ENCODE measurements at regions not wholly inside any gene's neighbourhood (a gene's known extent, or its start where the extent isn't known, plus 50 kb on each side); places are given as distances from the start of the nearest gene placed in this dataset.

- DNase-seq, result no peak
These were observed 1173.8 kb downstream of the NLGN4X start for GRCh38 chrX:5054852-5055251.

GRCh38 chrX:5051831-5052491 lies 1176.7 kb downstream of the NLGN4X start:
- no peak for DNase-seq

GRCh38 chrX:5042563-5042962 lies 1186.1 kb downstream of the NLGN4X start:
- no peak for DNase-seq

GRCh38 chrX:5031792-5032191 lies 1196.9 kb downstream of the NLGN4X start:
- DNase-seq, result no peak

GRCh38 chrX:5015451-5015850 lies 1213.2 kb downstream of the NLGN4X start:
- DNase-seq, result no peak

GRCh38 chrX:4994855-4995254 lies 1233.8 kb downstream of the NLGN4X start:
- DNase-seq, result no peak

GRCh38 chrX:4978613-4979012 lies 1250.1 kb downstream of the NLGN4X start:
- no peak for DNase-seq

GRCh38 chrX:4971646-4972045 lies 1257.0 kb downstream of the NLGN4X start:
- DNase-seq, result no peak

GRCh38 chrX:4964112-4964511 lies 1250.7 kb upstream of the PRKX start:
- no peak for DNase-seq

- DNase-seq, result no peak
These were observed 1250.0 kb upstream of the PRKX start for GRCh38 chrX:4963432-4963831.

- no peak for DNase-seq
These were observed 1231.3 kb upstream of the PRKX start for GRCh38 chrX:4944767-4945166.

GRCh38 chrX:4936315-4936714 lies 1222.9 kb upstream of the PRKX start:
- DNase-seq, result no peak

- DNase-seq, result no peak
These were observed 1222.4 kb upstream of the PRKX start for GRCh38 chrX:4935846-4936245.

- no peak for DNase-seq
These were observed 1222.0 kb upstream of the PRKX start for GRCh38 chrX:4935401-4935800.

- no peak for DNase-seq
These were observed 1219.3 kb upstream of the PRKX start for GRCh38 chrX:4932790-4933189.

GRCh38 chrX:4930426-4930825 lies 1217.0 kb upstream of the PRKX start:
- DNase-seq, result no peak

GRCh38 chrX:4925911-4926310 lies 1212.5 kb upstream of the PRKX start:
- no peak for DNase-seq

GRCh38 chrX:4909348-4909747 lies 1195.9 kb upstream of the PRKX start:
- no peak for DNase-seq

GRCh38 chrX:4905576-4905975 lies 1192.1 kb upstream of the PRKX start:
- no peak for DNase-seq

- DNase-seq, result no peak
These were observed 1167.8 kb upstream of the PRKX start for GRCh38 chrX:4881277-4881676.

- no peak for DNase-seq
These were observed 1165.2 kb upstream of the PRKX start for GRCh38 chrX:4878640-4879039.

- DNase-seq, result no peak
These were observed 1162.8 kb upstream of the PRKX start for GRCh38 chrX:4876268-4876667.

- DNase-seq, result no peak
These were observed 1138.1 kb upstream of the PRKX start for GRCh38 chrX:4851534-4851933.

- DNase-seq, result no peak
These were observed 1136.9 kb upstream of the PRKX start for GRCh38 chrX:4850312-4850711.

GRCh38 chrX:4844376-4844775 lies 1130.9 kb upstream of the PRKX start:
- no peak for DNase-seq

Measured in activated CD4-positive, alpha-beta T cell treated with anti-CD3 and anti-CD28 coated beads, Interleukin-10, Interleukin-2, amounts not matched to agents 100 ng/mL and 50 ng/mL, durations not matched to agents 16 hours and 8 hours (primary cell).